GM23338 (cell line): ENCODE measurements at regions not wholly inside any gene's neighbourhood (a gene's known extent, or its start where the extent isn't known, plus 50 kb on each side); places are given as distances from the start of the nearest gene placed in this dataset.

Experiments
- CREB1 ChIP-seq: fragments of 250-450 bp; sonication (Bioruptor Pico); IDR thresholded peaks from 2 replicates; pipeline ENCODE4 v1.5.0; 2020; ENCODE audit warnings: low read depth, mild to moderate bottlenecking, moderate library complexity
- EZH2 ChIP-seq: fragments of 200-600 bp; sonication (generic); IDR thresholded peaks from one replicate; pipeline ENCODE4 v1.8.0; 2017; ENCODE audit warnings: antibody characterized with exemption, mild to moderate bottlenecking, low read depth; ENCODE audit not compliant: unreplicated experiment
- EZH2phosphoT487 ChIP-seq: fragments of 200-600 bp; sonication (generic); IDR thresholded peaks from one replicate; pipeline ENCODE4 v1.8.1; 2018; ENCODE audit warnings: antibody characterized with exemption; ENCODE audit not compliant: unreplicated experiment
- POLR2AphosphoS5 ChIP-seq: IDR thresholded peaks from 2 replicates; pipeline ENCODE4 v1.6.1; 2016; ENCODE audit warnings: antibody characterized with exemption, low read depth
- ZNF114 ChIP-seq: fragments of 250-450 bp; sonication (Bioruptor Pico); IDR thresholded peaks from 2 replicates; pipeline ENCODE4 v1.5.0; 2020; ENCODE audit warnings: mild to moderate bottlenecking, moderate library complexity
- TF ChIP-seq, protein P1 (sequence below), 2 experiments: fragments of 200-600 bp in 1 of 2; sonication (generic) in 1 of 2; conservative IDR thresholded peaks; 2 replicates each; pipeline versions ENCODE4 v1.5.1 to v1.6.1; 2016 to 2017; ENCODE audit warnings: antibody characterized with exemption in 2 of 2, low read depth in 2 of 2, mild to moderate bottlenecking in 2 of 2, moderate library complexity in 1 of 2
- TF ChIP-seq, protein P2 (sequence below): IDR thresholded peaks from one replicate; pipeline ENCODE4 v1.6.1; 2018; ENCODE audit warnings: antibody characterized with exemption; ENCODE audit not compliant: unreplicated experiment

DNA sequence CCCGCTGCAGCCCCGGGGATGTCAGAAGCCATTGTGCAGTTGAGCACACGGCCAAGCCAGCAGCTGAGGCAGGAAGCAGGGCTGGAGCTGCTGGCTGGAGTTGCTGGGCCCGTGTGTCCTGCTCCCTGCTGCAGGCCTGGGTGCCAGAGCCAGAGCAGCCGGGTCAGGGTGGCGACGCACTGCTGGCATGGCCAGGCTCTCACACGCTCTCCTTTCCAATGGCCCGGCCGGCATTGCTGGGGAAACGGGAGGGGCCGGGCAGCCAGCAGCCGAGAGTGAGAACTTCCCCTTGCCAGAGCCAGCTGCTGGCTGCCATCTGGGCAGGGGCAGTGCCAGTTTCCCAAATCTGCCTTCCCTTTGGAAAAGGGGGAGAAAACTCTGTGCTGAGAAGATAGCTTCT is 82.4 kb upstream of the PROX1 start:
- TF ChIP-seq, protein P1, sequence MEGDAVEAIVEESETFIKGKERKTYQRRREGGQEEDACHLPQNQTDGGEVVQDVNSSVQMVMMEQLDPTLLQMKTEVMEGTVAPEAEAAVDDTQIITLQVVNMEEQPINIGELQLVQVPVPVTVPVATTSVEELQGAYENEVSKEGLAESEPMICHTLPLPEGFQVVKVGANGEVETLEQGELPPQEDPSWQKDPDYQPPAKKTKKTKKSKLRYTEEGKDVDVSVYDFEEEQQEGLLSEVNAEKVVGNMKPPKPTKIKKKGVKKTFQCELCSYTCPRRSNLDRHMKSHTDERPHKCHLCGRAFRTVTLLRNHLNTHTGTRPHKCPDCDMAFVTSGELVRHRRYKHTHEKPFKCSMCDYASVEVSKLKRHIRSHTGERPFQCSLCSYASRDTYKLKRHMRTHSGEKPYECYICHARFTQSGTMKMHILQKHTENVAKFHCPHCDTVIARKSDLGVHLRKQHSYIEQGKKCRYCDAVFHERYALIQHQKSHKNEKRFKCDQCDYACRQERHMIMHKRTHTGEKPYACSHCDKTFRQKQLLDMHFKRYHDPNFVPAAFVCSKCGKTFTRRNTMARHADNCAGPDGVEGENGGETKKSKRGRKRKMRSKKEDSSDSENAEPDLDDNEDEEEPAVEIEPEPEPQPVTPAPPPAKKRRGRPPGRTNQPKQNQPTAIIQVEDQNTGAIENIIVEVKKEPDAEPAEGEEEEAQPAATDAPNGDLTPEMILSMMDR (conservative IDR thresholded peaks at IDR 0.05; ENCODE audit: low read depth in 2 of 2), result no peak
- no peak for TF ChIP-seq POLR2AphosphoS5
- TF ChIP-seq, protein P2, sequence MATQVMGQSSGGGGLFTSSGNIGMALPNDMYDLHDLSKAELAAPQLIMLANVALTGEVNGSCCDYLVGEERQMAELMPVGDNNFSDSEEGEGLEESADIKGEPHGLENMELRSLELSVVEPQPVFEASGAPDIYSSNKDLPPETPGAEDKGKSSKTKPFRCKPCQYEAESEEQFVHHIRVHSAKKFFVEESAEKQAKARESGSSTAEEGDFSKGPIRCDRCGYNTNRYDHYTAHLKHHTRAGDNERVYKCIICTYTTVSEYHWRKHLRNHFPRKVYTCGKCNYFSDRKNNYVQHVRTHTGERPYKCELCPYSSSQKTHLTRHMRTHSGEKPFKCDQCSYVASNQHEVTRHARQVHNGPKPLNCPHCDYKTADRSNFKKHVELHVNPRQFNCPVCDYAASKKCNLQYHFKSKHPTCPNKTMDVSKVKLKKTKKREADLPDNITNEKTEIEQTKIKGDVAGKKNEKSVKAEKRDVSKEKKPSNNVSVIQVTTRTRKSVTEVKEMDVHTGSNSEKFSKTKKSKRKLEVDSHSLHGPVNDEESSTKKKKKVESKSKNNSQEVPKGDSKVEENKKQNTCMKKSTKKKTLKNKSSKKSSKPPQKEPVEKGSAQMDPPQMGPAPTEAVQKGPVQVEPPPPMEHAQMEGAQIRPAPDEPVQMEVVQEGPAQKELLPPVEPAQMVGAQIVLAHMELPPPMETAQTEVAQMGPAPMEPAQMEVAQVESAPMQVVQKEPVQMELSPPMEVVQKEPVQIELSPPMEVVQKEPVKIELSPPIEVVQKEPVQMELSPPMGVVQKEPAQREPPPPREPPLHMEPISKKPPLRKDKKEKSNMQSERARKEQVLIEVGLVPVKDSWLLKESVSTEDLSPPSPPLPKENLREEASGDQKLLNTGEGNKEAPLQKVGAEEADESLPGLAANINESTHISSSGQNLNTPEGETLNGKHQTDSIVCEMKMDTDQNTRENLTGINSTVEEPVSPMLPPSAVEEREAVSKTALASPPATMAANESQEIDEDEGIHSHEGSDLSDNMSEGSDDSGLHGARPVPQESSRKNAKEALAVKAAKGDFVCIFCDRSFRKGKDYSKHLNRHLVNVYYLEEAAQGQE, result no peak
- no peak for TF ChIP-seq CREB1 (CRISPR knock-in tag)
- TF ChIP-seq ZNF114 (CRISPR knock-in tag), result no peak
- TF ChIP-seq EZH2, result no peak
- no peak for TF ChIP-seq EZH2phosphoT487
